G401.6 (cell line): ENCODE measurements at regions not wholly inside any gene's neighbourhood (a gene's known extent, or its start where the extent isn't known, plus 50 kb on each side); places are given as distances from the start of the nearest gene placed in this dataset.
A peak's percentile ranks its signal among the peaks of the same experiment; 100 is the strongest.
"Not testable (repeated sequence)": the region's sequence is repeated elsewhere in the genome, so short reads cannot be mapped to it uniquely, and the experiment has no call there.

Source experiments
- FAIRE-seq: peaks from 2 replicates; lab custom pipeline; 2012; peaks lifted over from hg19 to GRCh38; lab: Jason Lieb, UNC

DNA sequence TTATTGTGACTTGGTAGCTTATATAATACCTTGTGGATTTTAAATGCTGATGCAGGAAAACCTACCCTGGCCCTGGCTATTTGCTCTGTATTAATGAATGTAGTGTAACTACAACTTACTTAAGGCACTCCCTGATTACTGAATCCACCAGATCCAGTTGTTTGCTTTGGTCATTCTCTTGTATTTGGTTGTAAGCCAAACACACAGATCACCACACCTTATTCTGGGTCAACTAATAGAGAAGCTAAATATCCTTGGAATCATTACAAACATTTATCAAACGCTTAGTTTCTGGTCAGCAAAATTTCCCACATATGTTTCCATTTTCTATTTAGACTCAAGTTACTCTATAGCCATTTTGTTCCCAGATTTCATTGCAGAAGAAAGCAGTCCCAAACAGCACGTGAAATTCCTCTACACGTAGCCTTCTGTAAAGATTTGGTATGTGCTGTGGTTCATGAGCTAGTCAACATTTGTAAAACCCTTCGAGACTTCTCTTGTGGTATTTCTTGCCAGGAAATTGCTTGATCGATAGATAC is 322.6 kb downstream of the MEX3B start:
- no peak for FAIRE-seq

DNA sequence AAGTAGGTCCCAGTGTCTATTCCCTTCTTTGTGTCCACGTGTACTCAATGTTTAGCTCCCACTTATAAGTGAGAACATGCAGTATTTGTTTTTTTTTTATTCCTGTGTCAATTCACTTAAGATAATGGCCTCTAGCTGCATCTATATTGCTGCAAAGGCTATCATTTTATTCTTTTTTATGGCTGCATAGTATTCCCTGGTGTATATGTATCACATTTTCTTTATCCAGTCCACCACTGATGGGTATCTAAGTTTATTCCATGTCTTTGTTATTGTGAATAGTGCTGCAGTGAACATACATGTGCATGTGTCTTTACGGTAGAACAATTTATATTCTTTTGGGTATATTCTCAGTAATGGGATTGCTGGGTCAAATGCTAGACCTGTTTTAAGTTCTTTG is 329.4 kb downstream of the MEX3B start:
- FAIRE-seq = not testable (repeated sequence)

DNA sequence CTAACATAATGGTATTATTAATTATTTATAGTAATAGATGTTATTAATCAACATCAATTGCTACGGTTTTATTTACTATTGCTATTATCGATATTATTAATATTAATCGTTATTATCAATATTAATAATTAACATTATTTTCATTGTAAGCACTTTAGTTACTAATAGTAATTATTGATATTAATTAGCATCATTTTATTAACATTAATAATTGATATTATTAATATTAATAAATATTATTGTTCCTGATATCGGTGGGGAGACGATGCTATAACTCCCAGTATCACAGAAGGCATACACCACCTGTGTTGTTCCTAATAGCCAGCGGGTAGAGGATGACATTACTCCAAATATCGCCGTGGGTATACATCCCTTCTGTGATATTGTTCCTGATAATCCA is 335.5 kb downstream of the MEX3B start:
- FAIRE-seq = peak; percentile 65

DNA sequence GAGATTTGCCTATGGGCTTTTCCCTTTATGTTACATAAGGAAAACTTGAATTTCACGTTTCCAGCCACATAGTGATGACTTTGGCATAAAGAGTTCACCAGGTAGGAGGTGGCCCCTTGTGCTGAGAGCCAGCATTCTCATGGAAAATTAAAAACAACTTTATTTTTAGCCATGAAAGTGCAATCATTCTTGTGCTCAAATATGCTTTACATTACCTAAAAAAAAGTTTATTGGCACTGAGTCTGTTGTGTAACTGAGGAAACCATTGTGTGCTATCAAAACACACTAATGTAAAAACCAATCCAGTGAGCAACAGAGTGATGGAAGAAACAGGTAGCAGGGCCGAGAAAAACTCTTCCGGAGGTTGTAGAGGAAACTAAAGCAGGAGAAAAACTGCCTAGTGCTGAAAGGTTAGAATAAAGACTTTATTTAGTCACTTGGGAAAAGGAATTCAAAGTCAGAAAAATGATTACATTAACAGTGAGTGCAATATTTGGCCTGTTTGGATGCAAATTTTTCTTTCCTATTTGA is 332.9 kb upstream of the TMC3 start:
- not testable (repeated sequence) for FAIRE-seq

DNA sequence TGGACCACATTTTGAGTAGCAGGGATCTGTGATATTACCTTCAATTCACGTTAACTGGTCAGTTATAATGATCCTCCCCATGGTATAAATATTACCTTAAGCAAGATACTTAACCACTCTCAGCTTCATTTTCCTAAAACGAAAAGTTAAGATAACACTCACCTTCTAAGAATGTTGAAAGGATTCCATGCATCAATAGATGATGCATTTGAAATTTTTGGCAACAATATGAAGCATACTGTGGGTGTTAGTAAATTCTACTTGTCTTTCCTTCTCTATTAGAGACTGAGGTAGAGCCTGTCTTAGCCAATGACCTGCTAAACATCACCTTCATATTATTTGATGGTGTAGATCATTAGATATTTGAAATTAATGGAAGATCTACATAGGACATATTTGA is 331.7 kb upstream of the TMC3 start:
- not testable (repeated sequence) for FAIRE-seq

DNA sequence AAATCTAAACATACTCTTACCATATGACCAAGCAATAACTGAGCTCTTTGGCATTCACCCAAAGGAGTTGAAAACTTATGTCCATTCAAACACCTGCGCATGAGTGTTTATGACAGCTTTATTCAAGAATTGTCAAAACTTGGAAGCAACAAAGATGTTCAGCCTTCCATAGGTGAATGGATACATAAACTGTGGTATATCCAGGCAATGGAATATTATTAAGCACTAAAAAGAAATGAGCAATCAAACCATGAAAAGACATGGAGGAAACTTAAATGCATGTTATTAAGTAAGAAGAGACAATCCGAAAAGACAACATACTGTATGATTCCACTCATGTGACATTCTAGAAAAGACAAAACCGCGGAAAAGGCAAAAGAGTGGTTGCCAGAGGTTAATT is 312.0 kb upstream of the TMC3 start:
- FAIRE-seq = no peak

DNA sequence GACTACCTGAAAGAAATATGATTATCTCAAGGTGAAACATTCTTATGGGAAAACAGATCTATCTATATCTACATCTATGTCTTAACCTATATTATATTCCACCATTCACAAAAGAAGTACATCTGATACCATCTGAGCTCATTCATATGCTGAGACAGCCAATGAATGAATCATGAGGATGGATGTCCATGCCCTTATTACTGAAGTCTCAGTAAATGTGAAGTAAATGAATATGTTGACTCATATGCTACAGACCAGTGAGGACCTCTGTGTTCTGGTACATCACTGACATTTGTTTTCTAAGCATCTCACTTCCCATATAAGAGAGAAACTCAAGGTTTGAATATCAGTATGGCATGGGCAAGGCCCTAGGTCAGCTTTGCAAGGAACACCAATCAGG is 311.2 kb upstream of the TMC3 start:
- FAIRE-seq = no peak

DNA sequence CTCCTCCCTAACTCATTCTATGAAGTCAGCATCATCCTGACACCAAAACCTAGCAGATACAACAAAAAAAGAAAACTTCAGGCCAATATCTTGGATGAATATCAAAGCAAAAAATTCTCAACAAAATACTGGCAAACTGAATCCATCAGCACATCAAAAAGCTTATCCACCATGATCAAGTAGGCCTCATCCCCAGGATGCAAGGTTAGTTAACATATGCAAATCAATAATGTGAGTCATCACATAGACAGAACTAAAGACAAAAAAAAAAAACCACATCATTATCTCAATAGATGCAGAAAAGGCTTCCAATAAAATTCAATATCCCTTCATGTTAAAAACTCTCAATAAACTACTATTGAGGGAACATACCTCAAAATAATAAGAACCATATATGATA is 306.8 kb upstream of the TMC3 start:
- no peak for FAIRE-seq

DNA sequence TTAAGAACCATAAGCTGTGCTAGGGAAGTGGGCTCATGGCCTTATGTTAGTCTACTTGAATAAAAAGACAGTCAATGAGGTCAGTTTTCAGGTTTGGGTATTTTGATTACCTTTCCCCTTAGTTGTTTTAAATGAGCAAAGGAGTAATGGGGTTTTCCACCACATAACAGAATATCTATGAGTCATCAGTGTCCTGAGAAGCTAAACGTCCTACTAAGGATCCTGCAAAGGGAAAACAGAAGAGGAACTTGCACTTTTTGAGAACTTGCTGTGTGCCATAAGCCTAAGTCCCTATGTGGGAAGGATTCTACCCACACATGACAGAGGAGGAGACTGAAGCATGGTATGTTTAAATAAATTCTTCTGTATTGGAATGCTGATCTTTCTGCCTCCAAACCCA is 292.8 kb upstream of the TMC3 start:
- no peak for FAIRE-seq

DNA sequence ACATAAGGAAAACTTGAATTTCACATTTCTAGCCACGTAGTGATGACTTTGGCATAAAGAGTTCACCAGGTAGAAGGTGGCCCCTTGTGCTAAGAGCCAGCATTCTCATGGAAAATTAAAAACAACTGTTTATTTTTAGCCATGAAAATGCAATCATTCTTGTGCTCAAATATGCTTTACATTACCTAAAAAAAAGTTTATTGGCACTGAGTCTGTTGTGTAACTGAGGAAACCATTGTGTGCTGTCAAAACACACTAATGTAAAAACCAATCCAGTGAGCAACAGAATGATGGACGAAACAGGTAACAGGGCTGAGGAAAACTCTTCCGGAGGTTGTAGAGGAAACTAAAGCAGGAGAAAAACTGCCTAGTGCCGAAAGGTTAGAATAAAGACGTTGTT is 287.0 kb upstream of the TMC3 start:
- no peak for FAIRE-seq

DNA sequence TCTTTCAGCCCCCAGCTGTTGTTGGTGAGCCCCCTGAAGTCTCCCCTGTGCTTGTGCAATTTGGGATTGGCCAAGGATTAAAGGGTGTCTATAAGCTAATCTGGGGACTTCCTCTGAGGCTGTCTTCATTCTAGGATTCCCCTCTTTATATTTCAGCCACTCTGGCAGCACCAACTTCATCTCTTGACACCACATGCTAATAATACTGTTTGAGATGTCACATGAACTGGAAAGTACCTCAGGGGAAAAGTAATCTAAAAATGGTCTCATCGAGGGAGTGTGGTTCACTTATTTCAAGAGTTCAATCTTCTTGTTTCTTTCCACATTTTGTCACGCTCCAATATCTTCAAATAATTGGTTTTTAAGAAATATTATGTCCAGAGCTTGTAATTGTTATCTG is 279.2 kb upstream of the TMC3 start:
- FAIRE-seq = no peak

DNA sequence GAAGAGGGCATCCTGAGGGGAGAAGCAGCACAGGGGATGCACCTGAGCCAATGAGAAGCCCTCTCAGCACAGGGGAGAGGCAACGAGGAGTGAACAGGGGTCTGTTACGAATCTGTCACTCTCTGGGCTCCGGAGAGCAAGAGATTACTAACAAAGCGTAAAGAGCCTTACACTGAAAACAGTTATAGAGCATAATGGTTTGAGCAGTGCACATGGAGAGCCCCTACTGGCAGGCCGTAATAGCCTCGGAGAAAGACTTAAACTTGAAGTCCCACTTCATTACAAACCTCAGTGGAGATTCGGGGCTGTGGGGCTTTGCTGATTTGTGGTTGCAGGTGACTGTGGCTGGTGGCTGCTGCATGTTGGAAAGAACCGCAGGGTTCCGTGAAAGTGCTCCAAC is 271.5 kb upstream of the TMC3 start:
- FAIRE-seq = no peak

DNA sequence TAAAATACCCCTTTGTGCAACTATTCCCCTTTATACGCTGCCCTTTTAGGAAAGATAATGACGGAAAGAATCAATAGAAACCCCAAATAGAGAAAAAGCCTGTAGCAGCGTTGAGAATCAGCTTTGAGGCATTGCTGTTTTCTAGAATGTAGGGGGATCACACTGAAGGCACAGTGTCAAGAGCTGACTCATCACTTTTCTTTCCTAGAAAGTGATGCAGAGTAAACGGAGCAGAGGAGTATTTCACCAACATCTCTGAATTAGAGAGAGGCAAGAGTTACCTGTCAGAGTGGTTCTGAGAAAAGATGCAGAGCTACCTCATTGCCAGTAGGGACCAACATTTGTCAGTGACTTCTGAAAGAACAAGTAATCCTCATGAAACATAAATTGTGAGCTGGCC is 269.8 kb upstream of the TMC3 start:
- FAIRE-seq = no peak

DNA sequence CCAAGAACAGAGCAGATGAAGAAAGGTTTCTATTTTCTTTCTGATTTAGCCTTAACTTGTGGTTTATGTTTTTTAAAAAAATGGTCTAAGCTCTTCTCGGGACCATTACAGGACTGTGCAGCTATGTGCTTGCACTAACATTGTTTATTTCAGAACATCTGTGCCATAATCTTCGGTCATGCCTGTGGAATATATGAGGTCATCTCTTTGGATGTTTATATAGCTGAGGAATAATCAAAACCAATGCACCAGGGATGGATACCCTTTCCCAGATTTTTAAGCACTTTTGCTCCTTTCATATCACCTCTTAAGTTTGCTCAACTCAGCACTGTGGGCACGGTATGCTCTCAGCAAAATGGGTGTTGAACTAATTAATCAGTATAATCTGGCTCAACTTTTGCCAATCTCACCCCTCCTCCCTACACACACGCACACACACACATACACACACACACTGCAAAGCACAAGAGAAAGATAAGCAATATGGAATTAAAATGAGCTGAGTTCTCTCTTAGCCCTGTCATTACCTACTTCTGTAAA is 268.5 kb upstream of the TMC3 start:
- FAIRE-seq = no peak

DNA sequence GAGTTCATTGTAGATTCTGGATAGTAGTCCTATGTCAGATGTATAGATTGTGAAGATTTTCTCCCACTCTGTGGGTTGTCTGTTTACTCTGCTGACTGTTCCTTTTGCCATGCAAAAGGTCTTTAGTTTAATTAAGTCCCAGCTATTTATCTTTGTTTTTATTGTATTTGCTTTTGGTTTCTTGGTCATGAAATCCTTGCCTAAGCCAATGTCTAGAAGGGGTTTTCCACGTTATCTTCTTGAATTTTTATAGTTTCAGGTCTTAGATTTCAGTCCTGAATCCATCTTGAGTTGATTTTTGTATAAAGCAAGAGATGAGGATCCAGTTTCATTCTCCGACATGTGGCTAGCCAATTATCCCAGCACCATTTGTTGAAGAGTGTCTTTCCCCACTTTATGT is 262.1 kb upstream of the TMC3 start:
- not testable (repeated sequence) for FAIRE-seq

DNA sequence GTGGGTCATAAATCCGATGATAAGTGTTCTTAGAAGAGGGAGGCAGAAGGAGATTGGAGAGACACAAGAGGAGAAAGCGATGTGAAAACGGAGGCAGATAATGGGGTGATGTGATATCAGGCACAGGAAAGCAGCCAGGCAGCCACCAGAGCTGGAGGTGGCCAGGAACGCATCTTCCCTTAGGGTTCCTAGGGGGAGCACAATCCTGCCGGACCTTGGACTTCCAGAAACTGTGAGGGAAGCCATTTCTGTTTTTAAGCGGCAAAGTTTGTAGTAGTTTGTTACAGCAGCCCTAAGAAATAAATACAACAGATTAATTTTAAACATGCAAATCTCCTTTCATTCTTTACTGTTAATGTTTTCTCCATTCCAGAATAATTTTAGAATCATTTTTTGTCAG is 259.9 kb upstream of the TMC3 start:
- no peak for FAIRE-seq

DNA sequence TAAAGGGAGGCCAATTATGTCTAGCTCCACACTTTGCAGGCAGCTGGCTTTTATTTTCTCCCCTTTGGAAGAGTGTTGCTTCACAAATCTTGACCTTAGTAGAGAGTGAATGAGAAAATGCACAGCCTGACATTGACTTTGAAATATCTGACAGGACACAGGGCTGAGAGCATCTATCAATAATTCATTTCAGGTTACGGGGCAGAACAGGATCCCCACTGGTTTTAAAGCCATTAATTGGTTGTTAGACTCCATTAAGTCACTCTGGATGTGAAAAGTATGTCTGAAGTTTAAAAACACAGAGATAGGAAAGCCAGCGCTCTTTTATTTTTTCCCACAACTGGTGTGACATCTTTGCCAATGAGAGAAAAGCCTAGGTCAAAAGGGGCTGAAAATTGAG is 251.9 kb upstream of the TMC3 start:
- no peak for FAIRE-seq

DNA sequence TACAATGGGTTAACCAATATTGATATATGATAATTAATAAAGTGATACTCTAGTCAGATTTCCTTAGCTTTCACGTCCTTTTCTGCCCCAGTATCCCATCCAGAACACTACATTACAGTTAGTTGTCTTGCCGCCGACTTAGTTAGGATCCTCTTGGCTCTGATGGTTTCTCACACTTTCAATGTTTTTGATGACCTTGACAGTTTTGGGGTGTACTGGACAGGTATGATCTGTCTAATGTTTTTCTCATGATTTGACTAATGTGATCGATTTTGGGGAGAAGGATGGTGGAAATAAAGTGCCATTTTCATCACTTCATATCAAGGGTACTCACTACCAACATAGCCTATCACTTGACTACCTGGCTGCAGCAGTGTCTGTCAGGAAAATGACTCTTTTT is 245.0 kb upstream of the TMC3 start:
- FAIRE-seq = no peak

DNA sequence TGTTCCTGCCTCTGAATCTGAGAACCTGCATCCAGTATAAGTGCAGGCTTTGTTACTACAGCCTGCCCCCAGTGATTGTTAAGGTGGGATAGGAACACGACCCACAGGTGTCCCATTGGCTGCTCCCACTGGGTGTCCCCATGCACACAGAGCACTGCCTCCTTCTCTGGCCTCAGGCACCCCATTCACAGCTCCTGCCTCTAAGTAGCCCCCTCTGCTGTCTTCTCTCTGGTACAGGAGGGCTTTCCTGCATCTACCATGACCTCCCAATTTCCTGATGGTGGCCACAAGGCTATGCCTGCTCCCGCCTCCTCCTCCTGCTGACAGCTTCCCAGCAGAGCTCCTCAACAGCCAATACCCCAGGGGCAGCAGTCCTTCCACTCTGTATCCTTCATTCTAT is 238.6 kb upstream of the TMC3 start:
- FAIRE-seq = no peak

DNA sequence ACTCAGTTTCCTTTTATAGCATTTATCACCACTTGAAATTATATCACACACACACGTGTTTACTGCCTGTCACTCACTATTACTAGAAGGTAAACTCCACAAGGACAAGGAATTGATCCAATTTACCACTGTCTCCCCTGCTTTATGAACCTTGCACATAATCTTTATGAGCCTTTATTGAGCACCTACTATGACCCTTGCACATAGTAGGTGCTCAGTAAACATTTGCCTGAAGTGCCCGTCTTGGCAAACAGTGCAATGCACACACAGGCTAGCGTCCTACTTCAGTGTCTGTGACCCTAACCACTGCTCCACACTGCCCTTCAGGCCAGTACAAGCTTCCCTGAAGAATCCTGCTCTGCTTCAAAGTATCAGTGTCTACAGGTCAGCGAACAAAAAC is 237.7 kb upstream of the TMC3 start:
- FAIRE-seq = no peak

DNA sequence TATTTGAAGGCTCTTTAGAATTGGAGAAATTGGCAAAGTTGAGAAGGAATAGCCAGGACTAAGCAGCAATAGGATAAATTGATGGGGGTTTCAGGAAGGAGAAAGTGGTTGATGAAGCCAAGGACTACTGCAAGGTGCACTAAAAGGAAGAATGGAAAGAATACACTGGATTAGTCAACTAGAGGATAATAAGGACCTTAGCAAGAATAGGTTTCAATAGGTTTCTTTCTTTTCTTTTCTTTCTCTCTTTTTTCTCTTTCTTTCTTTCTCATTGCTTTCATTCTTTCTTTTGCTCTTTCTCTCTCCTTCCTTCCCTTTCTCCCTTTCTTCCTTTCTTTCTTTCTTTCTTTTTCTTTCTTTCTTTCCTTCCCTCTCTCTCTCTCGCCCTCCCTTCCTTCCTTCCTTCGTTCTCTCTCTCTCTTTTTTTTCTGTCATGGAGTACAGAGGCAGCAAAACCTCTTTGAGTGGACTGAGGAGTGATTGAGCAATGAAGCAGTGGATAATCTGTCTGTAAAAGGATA is 234.4 kb upstream of the TMC3 start:
- FAIRE-seq = no peak

DNA sequence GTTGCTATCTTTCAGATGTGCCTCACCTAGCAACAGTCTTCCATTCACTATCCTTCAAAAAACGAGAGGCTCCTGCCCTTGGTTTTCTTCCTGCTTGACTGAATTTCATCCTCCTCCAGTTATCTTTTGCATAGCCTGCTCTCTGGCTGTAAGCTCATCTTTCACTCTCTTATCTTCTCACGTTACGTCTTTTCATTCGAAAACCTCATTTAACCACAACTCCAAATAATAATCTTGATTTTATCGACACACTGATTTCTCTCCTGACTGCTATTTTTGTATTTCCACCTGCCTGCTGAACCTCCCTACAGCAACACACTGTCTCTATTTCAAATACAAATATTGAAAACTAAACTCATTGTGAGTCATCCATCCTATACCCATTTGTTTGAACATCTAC is 230.7 kb upstream of the TMC3 start:
- FAIRE-seq = no peak

DNA sequence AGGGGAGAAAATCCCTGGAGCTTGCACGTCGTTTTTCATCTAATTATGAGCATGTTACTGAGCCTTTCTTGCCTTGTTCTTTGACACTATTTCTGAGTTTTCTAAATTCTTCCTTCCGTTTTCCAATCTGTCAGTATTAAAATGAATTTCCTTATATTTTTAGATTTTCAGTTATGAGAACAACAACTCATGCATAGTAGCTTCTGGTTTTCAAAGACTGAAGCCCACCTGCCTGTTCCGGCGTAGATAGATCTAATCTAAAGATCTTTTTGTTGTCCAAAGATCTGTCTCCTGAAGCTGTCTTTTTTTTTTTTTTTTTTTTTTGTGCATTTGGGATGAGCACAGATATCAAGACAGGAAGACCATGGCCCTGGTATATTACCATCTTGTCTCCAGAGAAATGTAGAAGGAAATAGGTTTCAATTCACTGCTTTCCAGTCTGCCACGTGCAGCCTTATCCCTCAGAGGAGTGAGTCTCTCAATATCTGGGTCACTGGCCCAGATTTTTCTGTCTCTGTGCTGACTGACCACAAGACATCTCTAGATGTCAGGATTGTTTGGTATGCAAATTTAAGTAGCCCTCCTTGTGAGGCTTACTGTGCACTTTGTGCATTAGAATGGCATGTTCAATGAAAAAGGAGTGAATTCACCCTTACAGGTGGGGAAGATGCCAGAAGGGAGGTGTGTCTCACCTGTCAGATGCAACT is 222.3 kb upstream of the TMC3 start:
- FAIRE-seq = no peak

DNA sequence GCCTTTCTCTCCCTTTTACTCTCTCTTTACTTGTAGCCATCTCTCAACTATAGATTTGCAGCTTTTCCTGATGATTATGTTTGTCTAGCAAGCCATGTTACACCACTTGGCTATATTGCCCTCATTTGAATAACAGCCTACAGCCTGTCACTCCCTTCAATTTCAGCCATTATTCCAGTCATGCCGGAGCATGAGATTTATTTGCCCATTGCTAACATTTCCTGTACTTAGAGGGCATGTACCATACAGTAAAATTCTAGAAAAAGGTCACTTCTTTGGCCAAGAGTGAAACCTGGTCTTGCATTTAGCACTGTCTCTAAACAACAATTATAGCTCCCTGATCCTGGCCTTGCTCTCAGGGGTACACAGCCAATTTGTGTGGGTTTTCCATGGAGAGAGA is 221.7 kb upstream of the TMC3 start:
- no peak for FAIRE-seq
